ENCODE measurements at regions not wholly inside any gene's neighbourhood (a gene's known extent, or its start where the extent isn't known, plus 50 kb on each side); places are given as distances from the start of the nearest gene placed in this dataset.

- H3K36me3 ChIP-seq, result no peaks in the 10 kb centered on the region
- intact Hi-C loops (cut with DNase I), result no loop called here
- H3K9me3 ChIP-seq, result no peaks in the 10 kb centered on the region
- TF ChIP-seq POLR2A (IDR thresholded peaks at IDR 0.05) (no peak), CTCF (IDR thresholded peaks at IDR 0.05) (no peak), POLR2AphosphoS5 (IDR thresholded peaks at IDR 0.05) (no peak), EP300 (IDR thresholded peaks at IDR 0.05) (no peak)
- H3K4me1 ChIP-seq, result no peaks in the 10 kb centered on the region
- DNase-seq, result no peak
- WGBS, 2 donors, result 94 to 97% methylated on average over 1 of the region's 1 CpG
- no peak overlapping the region for H3K27ac ChIP-seq
- H3K27me3 ChIP-seq, result no peaks in the 10 kb centered on the region
- no peak overlapping the region for H3K4me3 ChIP-seq
These were observed 1767.6 kb upstream of the NUDT12 start for GRCh38 chr5:105330185-105330584.

GRCh38 chr5:105304859-105305258 lies 1742.3 kb upstream of the NUDT12 start:
- DNase-seq, result no peak
- Histone ChIP-seq H3K27me3 (no peaks in the 10 kb centered on the region), H3K36me3 (no peaks in the 10 kb centered on the region), H3K4me1 (no peaks in the 10 kb centered on the region), H3K27ac (no peak overlapping the region), H3K9me3 (no peaks in the 10 kb centered on the region), H3K4me3 (no peak overlapping the region)
- intact Hi-C loops (cut with DNase I), result no loop called here
- WGBS, 2 donors, result 94 to 96% methylated on average over 1 of the region's 1 CpG
- TF ChIP-seq EP300 (IDR thresholded peaks at IDR 0.05) (no peak), CTCF (IDR thresholded peaks at IDR 0.05) (no peak), POLR2A (IDR thresholded peaks at IDR 0.05) (no peak), POLR2AphosphoS5 (IDR thresholded peaks at IDR 0.05) (no peak)

GRCh38 chr5:105288946-105289345 lies 1726.4 kb upstream of the NUDT12 start:
- Histone ChIP-seq H3K4me3 (no peak overlapping the region), H3K4me1 (no peaks in the 10 kb centered on the region), H3K9me3 (no peaks in the 10 kb centered on the region), H3K27me3 (no peaks in the 10 kb centered on the region), H3K36me3 (no peaks in the 10 kb centered on the region), H3K27ac (no peak overlapping the region)
- no peak for DNase-seq
- no peak for TF ChIP-seq POLR2AphosphoS5 (IDR thresholded peaks at IDR 0.05)
- TF ChIP-seq POLR2A (IDR thresholded peaks at IDR 0.05), result no peak
- TF ChIP-seq CTCF (IDR thresholded peaks at IDR 0.05), result no peak
- no peak for TF ChIP-seq EP300 (IDR thresholded peaks at IDR 0.05)
- intact Hi-C loops (cut with DNase I), result no loop called here

- no peak overlapping the region for H3K4me3 ChIP-seq
- no peaks in the 10 kb centered on the region for H3K9me3 ChIP-seq
These were observed 1720.5 kb upstream of the NUDT12 start for GRCh38 chr5:105283134-105283533.

More at GRCh38 chr5:105283134-105283533, 1720.5 kb upstream of the NUDT12 start:
- Histone ChIP-seq H3K27me3 (no peaks in the 10 kb centered on the region), H3K27ac (no peak overlapping the region), H3K36me3 (no peaks in the 10 kb centered on the region), H3K4me1 (no peaks in the 10 kb centered on the region)
- no peak for TF ChIP-seq POLR2AphosphoS5 (IDR thresholded peaks at IDR 0.05)
- TF ChIP-seq POLR2A (IDR thresholded peaks at IDR 0.05), result no peak
- TF ChIP-seq EP300 (IDR thresholded peaks at IDR 0.05), result no peak
- no peak for TF ChIP-seq CTCF (IDR thresholded peaks at IDR 0.05)
- intact Hi-C loops (cut with DNase I), result no loop called here
- no peak for DNase-seq

Measured in sigmoid colon (tissue), 6 donors.